GM23338 (cell line): ENCODE measurements at regions not wholly inside any gene's neighbourhood (a gene's known extent, or its start where the extent isn't known, plus 50 kb on each side); places are given as distances from the start of the nearest gene placed in this dataset.

Experiments used
- CTCF ChIP-seq, 2 experiments: fragments of 200-600 bp in 1 of 2; sonication (generic) in 1 of 2; conservative IDR thresholded peaks; 2 replicates each; pipeline versions ENCODE4 v1.5.1 to v1.6.1; 2016 to 2017; ENCODE audit warnings: antibody characterized with exemption in 2 of 2, low read depth in 2 of 2, mild to moderate bottlenecking in 2 of 2, moderate library complexity in 1 of 2
- EZH2 ChIP-seq: fragments of 200-600 bp; sonication (generic); IDR thresholded peaks from one replicate; pipeline ENCODE4 v1.8.0; 2017; ENCODE audit warnings: antibody characterized with exemption, mild to moderate bottlenecking, low read depth; ENCODE audit not compliant: unreplicated experiment
- EZH2phosphoT487 ChIP-seq: fragments of 200-600 bp; sonication (generic); IDR thresholded peaks from one replicate; pipeline ENCODE4 v1.8.1; 2018; ENCODE audit warnings: antibody characterized with exemption; ENCODE audit not compliant: unreplicated experiment
- POLR2AphosphoS5 ChIP-seq: IDR thresholded peaks from 2 replicates; pipeline ENCODE4 v1.6.1; 2016; ENCODE audit warnings: antibody characterized with exemption, low read depth
- ZNF331 ChIP-seq: fragments of 250-450 bp; sonication (Bioruptor Pico); IDR thresholded peaks from 2 replicates; pipeline ENCODE4 v1.5.0; 2020; ENCODE audit warnings: low read depth, mild to moderate bottlenecking, moderate library complexity
- ZNF462 ChIP-seq: fragments of 250-450 bp; sonication (Bioruptor Pico); IDR thresholded peaks from 2 replicates; pipeline ENCODE4 v1.5.0; 2020; ENCODE audit warnings: mild to moderate bottlenecking, moderate library complexity
- TF ChIP-seq, protein P1 (sequence below): IDR thresholded peaks from one replicate; pipeline ENCODE4 v1.6.1; 2018; ENCODE audit warnings: antibody characterized with exemption; ENCODE audit not compliant: unreplicated experiment

DNA sequence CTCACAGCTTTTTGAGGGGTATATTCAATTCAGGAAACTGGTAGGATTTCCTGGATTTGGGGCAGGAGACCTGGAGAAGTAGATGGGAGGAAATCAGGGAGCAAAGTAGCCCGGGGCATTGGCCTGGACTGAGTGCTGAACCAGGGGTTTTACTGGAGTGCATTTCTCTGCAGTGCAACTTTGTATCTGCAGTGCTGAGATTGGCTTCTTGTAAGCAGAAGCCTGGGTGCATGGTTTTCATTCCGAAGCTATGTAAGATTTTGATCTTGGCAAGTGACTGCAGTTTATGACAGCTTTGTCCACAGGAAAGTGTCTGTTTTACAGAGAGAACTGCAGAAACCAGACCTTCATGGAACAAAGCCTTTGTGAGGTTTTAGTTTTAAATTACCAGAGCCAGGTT, 158.3 kb downstream of the SPCS3 start:
- TF ChIP-seq CTCF (conservative IDR thresholded peaks at IDR 0.05; ENCODE audit: low read depth in 2 of 2) (no peak), EZH2 (no peak), EZH2phosphoT487 (no peak), POLR2AphosphoS5 (no peak), ZNF462 (CRISPR knock-in tag) (no peak), ZNF331 (CRISPR knock-in tag) (no peak)
- TF ChIP-seq, protein P1, sequence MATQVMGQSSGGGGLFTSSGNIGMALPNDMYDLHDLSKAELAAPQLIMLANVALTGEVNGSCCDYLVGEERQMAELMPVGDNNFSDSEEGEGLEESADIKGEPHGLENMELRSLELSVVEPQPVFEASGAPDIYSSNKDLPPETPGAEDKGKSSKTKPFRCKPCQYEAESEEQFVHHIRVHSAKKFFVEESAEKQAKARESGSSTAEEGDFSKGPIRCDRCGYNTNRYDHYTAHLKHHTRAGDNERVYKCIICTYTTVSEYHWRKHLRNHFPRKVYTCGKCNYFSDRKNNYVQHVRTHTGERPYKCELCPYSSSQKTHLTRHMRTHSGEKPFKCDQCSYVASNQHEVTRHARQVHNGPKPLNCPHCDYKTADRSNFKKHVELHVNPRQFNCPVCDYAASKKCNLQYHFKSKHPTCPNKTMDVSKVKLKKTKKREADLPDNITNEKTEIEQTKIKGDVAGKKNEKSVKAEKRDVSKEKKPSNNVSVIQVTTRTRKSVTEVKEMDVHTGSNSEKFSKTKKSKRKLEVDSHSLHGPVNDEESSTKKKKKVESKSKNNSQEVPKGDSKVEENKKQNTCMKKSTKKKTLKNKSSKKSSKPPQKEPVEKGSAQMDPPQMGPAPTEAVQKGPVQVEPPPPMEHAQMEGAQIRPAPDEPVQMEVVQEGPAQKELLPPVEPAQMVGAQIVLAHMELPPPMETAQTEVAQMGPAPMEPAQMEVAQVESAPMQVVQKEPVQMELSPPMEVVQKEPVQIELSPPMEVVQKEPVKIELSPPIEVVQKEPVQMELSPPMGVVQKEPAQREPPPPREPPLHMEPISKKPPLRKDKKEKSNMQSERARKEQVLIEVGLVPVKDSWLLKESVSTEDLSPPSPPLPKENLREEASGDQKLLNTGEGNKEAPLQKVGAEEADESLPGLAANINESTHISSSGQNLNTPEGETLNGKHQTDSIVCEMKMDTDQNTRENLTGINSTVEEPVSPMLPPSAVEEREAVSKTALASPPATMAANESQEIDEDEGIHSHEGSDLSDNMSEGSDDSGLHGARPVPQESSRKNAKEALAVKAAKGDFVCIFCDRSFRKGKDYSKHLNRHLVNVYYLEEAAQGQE = no peak
